ENCODE measurements at regions not wholly inside any gene's neighbourhood (a gene's known extent, or its start where the extent isn't known, plus 50 kb on each side); places are given as distances from the start of the nearest gene placed in this dataset.

DNA sequence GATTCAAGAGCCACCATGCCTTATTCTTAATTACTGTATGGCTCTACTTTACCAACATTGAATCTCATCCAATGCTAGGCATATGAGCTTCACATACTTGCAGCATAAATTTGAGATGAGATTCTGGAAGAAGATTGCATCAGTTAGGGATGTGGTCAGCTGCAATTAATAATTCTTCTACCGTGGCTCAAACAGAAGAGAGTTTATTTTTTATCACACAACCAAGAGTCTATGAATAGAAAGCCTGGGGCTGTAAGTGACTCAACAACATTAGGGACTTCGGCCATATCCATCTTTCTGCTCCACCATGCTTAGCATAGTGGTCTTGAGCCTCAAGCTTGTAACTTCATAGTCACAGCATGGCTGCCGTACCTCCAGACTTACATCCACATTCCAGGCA is 179.4 kb upstream of the IRX6 start:
- no peak for TF ChIP-seq POLR2AphosphoS5 (IDR thresholded peaks at IDR 0.05; ENCODE audit: insufficient read depth, low read depth, low read length)
- TF ChIP-seq MYC (IDR thresholded peaks at IDR 0.05; ENCODE audit: low read depth, low read length), result no peak
- TF ChIP-seq, protein P1, sequence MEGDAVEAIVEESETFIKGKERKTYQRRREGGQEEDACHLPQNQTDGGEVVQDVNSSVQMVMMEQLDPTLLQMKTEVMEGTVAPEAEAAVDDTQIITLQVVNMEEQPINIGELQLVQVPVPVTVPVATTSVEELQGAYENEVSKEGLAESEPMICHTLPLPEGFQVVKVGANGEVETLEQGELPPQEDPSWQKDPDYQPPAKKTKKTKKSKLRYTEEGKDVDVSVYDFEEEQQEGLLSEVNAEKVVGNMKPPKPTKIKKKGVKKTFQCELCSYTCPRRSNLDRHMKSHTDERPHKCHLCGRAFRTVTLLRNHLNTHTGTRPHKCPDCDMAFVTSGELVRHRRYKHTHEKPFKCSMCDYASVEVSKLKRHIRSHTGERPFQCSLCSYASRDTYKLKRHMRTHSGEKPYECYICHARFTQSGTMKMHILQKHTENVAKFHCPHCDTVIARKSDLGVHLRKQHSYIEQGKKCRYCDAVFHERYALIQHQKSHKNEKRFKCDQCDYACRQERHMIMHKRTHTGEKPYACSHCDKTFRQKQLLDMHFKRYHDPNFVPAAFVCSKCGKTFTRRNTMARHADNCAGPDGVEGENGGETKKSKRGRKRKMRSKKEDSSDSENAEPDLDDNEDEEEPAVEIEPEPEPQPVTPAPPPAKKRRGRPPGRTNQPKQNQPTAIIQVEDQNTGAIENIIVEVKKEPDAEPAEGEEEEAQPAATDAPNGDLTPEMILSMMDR (IDR thresholded peaks at IDR 0.05; ENCODE audit: extremely low read depth in 1 of 2, insufficient read depth in 1 of 2, low read depth in 1 of 2, low read length in 2 of 2), result no peak
- no peak for TF ChIP-seq EZH2 (IDR thresholded peaks at IDR 0.05; ENCODE audit: borderline replicate concordance, low read depth, low read length, severe bottlenecking)
- TF ChIP-seq, protein P2, sequence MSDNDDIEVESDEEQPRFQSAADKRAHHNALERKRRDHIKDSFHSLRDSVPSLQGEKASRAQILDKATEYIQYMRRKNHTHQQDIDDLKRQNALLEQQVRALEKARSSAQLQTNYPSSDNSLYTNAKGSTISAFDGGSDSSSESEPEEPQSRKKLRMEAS (IDR thresholded peaks at IDR 0.05; ENCODE audit: insufficient read depth, insufficient read length), result no peak

Data from endothelial cell of umbilical vein (primary cell).